HG02870 (cell line): ENCODE measurements at regions not wholly inside any gene's neighbourhood (a gene's known extent, or its start where the extent isn't known, plus 50 kb on each side); places are given as distances from the start of the nearest gene placed in this dataset.

Source experiments
- ATAC-seq: cut with Tn5 transposase; IDR thresholded peaks from one replicate; pipeline ENCODE4 v1.9.1; 2021; ENCODE audit warnings: mild to moderate bottlenecking, moderate library complexity; ENCODE audit not compliant: unreplicated experiment

- ATAC-seq: no peak
These were observed 423.9 kb upstream of the MAF start for GRCh38 chr16:80024443-80024842.

- no peak for ATAC-seq
These were observed 423.3 kb upstream of the MAF start for GRCh38 chr16:80023865-80024264.

- ATAC-seq: no peak
These were observed 418.9 kb upstream of the MAF start for GRCh38 chr16:80019395-80019794.

GRCh38 chr16:80018466-80018865 lies 417.9 kb upstream of the MAF start:
- no peak for ATAC-seq

- ATAC-seq: no peak
These were observed 416.3 kb upstream of the MAF start for GRCh38 chr16:80016731-80017326.

- no peak for ATAC-seq
These were observed 415.0 kb upstream of the MAF start for GRCh38 chr16:80015566-80015965.

GRCh38 chr16:80014241-80014939 lies 413.9 kb upstream of the MAF start:
- ATAC-seq: no peak

- ATAC-seq: no peak
These were observed 412.0 kb upstream of the MAF start for GRCh38 chr16:80012586-80012985.

- ATAC-seq: no peak
These were observed 409.6 kb upstream of the MAF start for GRCh38 chr16:80009971-80010659.

- ATAC-seq: no peak
These were observed 408.3 kb upstream of the MAF start for GRCh38 chr16:80008857-80009256.

GRCh38 chr16:80007231-80007630 lies 406.7 kb upstream of the MAF start:
- ATAC-seq: no peak

- ATAC-seq: no peak
These were observed 406.0 kb upstream of the MAF start for GRCh38 chr16:80006241-80007215.

- ATAC-seq: no peak
These were observed 403.6 kb upstream of the MAF start for GRCh38 chr16:80004113-80004512.

GRCh38 chr16:80002261-80002660 lies 401.7 kb upstream of the MAF start:
- ATAC-seq: no peak

- ATAC-seq: no peak
These were observed 397.6 kb upstream of the MAF start for GRCh38 chr16:79998143-79998542.

GRCh38 chr16:79997257-79997656 lies 396.7 kb upstream of the MAF start:
- no peak for ATAC-seq

GRCh38 chr16:79996321-79996720 lies 395.8 kb upstream of the MAF start:
- ATAC-seq: no peak

GRCh38 chr16:79995315-79995714 lies 394.8 kb upstream of the MAF start:
- no peak for ATAC-seq

GRCh38 chr16:79994418-79994817 lies 393.9 kb upstream of the MAF start:
- no peak for ATAC-seq

GRCh38 chr16:79993629-79994209 lies 393.2 kb upstream of the MAF start:
- ATAC-seq: no peak

- no peak for ATAC-seq
These were observed 391.4 kb upstream of the MAF start for GRCh38 chr16:79991969-79992368.
